ENCODE measurements at regions not wholly inside any gene's neighbourhood (a gene's known extent, or its start where the extent isn't known, plus 50 kb on each side); places are given as distances from the start of the nearest gene placed in this dataset.

GRCh38 chr12:25789541-25789944, 168.9 kb upstream of the RASSF8 start:
- peak in 5 of 7 donors; percentile 26 to 48 (median 41) for DNase-seq
- peak overlapping the region in 4 of 5 donors; percentile 29 to 79 (median 67) for H3K27ac ChIP-seq
- 15 to 27% (median 22%) methylated on average over 4 of the region's 4 CpGs for whole genome bisulfite sequencing, 4 donors

GRCh38 chr12:25792031-25792430, 166.5 kb upstream of the RASSF8 start:
- DNase-seq = no peak
- Histone ChIP-seq H3K27ac (no peak overlapping the region), H3K9me3 (replicated peaks in 1 of 3) (no peaks in the 10 kb centered on the region), H3K4me3 (no peak overlapping the region), H3K36me3 (replicated peaks in 1 of 2) (no peaks in the 10 kb centered on the region), H3K4me1 (replicated peaks in 1 of 2) (peaks cover 20 to 25% of the 10 kb centered on the region in 2 donors), H3K27me3 (no peaks in the 10 kb centered on the region)
- 93 to 97% (median 96%) methylated on average over 1 of the region's 1 CpG for WGBS, 4 donors
- TF ChIP-seq CTCF (IDR thresholded peaks at IDR 0.05) (no peak), POLR2A (IDR thresholded peaks at IDR 0.05) (no peak)
- intact Hi-C loops (cut with DNase I) = no loop called here

More at GRCh38 chr12:25789541-25789944, 168.9 kb upstream of the RASSF8 start:
- intact Hi-C loops (cut with DNase I) = no loop called here
- H3K27me3 ChIP-seq = no peaks in the 10 kb centered on the region
- H3K36me3 ChIP-seq (replicated peaks in 1 of 2) = no peaks in the 10 kb centered on the region
- H3K4me3 ChIP-seq = no peak overlapping the region
- no peaks in the 10 kb centered on the region for H3K9me3 ChIP-seq (replicated peaks in 1 of 3)
- H3K4me1 ChIP-seq (replicated peaks in 1 of 2) = peaks cover 20 to 25% of the 10 kb centered on the region in 2 donors
- no peak for TF ChIP-seq CTCF (IDR thresholded peaks at IDR 0.05)
- TF ChIP-seq POLR2A (IDR thresholded peaks at IDR 0.05) = no peak

- TF ChIP-seq CTCF (IDR thresholded peaks at IDR 0.05) = no peak
- no peak for TF ChIP-seq POLR2A (IDR thresholded peaks at IDR 0.05)
- 90 to 95% (median 91%) methylated on average over 3 of the region's 3 CpGs for WGBS, 4 donors
- Histone ChIP-seq H3K27me3 (no peaks in the 10 kb centered on the region), H3K27ac (no peak overlapping the region), H3K4me1 (replicated peaks in 1 of 2) (peaks cover 19 to 20% of the 10 kb centered on the region in 2 donors), H3K36me3 (replicated peaks in 1 of 2) (no peaks in the 10 kb centered on the region), H3K9me3 (replicated peaks in 1 of 3) (no peaks in the 10 kb centered on the region), H3K4me3 (no peak overlapping the region)
- DNase-seq = no peak
- intact Hi-C loops (cut with DNase I) = no loop called here
Observed at GRCh38 chr12:25793196-25793595, 165.3 kb upstream of the RASSF8 start.

- TF ChIP-seq POLR2A (IDR thresholded peaks at IDR 0.05) = no peak
- TF ChIP-seq CTCF (IDR thresholded peaks at IDR 0.05) = no peak
- no peaks in the 10 kb centered on the region for H3K36me3 ChIP-seq (replicated peaks in 1 of 2)
- intact Hi-C loops (cut with DNase I) = no loop called here
- 62 to 74% (median 68%) methylated on average over 3 of the region's 3 CpGs for WGBS, 4 donors
- H3K9me3 ChIP-seq (replicated peaks in 1 of 3) = no peaks in the 10 kb centered on the region
- no peaks in the 10 kb centered on the region for H3K27me3 ChIP-seq
- no peak overlapping the region for H3K27ac ChIP-seq
- H3K4me1 ChIP-seq (replicated peaks in 1 of 2) = peaks cover 5 to 6% of the 10 kb centered on the region in 2 donors
- DNase-seq = no peak
- no peak overlapping the region for H3K4me3 ChIP-seq
Observed at GRCh38 chr12:25794571-25794970, 163.9 kb upstream of the RASSF8 start.

All from adrenal gland (tissue), 9 donors.